Panc1 (cell line): ENCODE measurements at regions not wholly inside any gene's neighbourhood (a gene's known extent, or its start where the extent isn't known, plus 50 kb on each side); places are given as distances from the start of the nearest gene placed in this dataset.

ENCODE experiments used
- ATAC-seq: fragments of 200-7000 bp; cut with Tn5 transposase; 2 replicates; pipeline ENCODE4 v1.9.1; 2020; ENCODE audit warnings: mild to moderate bottlenecking, moderate library complexity
- BruUV-seq: library from RNA; stranded (reverse); fragments of 400-500 nt; replicated peaks from 2 replicates; lab custom pipeline; 2021; lab: Mats Ljungman, UMichigan
- CTCF ChIA-PET: fragments of 300-600 bp; sonication (Branson Sonifier 250); formaldehyde crosslinking; loops from one replicate; lab custom pipeline; 2022; ENCODE audit warnings: antibody characterized with exemption; lab: Charles Lee
- POLR2A ChIA-PET: fragments of 300-600 bp; sonication (Branson Sonifier 250); formaldehyde crosslinking; loops from one replicate; lab custom pipeline; 2022; ENCODE audit warnings: antibody characterized with exemption; lab: Charles Lee
- DNase-seq: peaks from one replicate; pipeline ENCODE4 v3.0.0-alpha.2; 2010; ENCODE audit warnings: low read depth, low spot score
- H3K27ac ChIP-seq: 2 replicates; pipeline ENCODE4 v1.5.1; 2011; ENCODE audit warnings: mild to moderate bottlenecking, low read length, inconsistent platforms
- H3K27me3 ChIP-seq: fragments of 200-500 bp; sonication (Bioruptor generic); 2 replicates; pipeline ENCODE4 v1.6.0; 2014; ENCODE audit warnings: low read length, inconsistent platforms; ENCODE audit not compliant: control insufficient read depth, insufficient read depth
- H3K36me3 ChIP-seq: fragments of 200-500 bp; sonication (Bioruptor generic); 2 replicates; pipeline ENCODE4 v1.5.1; 2014; ENCODE audit warnings: inconsistent platforms, mild to moderate bottlenecking, low read length, moderate library complexity; ENCODE audit not compliant: control insufficient read depth, insufficient read depth
- H3K4me1 ChIP-seq: 2 replicates; pipeline ENCODE4 v1.5.1; 2011; ENCODE audit warnings: inconsistent platforms, mild to moderate bottlenecking, low read length, moderate library complexity; ENCODE audit not compliant: control insufficient read depth, insufficient read depth
- H3K4me3 ChIP-seq, 2 experiments: 2 replicates each; pipeline ENCODE4 v1.5.1; 2011 to 2012; ENCODE audit warnings: low read depth in 2 of 2, low read length in 2 of 2, mild to moderate bottlenecking in 2 of 2, inconsistent platforms in 1 of 2, moderate library complexity in 1 of 2
- H3K9me3 ChIP-seq: fragments of 200-500 bp; sonication (Bioruptor generic); 2 replicates; pipeline ENCODE4 v1.5.1; 2014; ENCODE audit warnings: low read depth, mild to moderate bottlenecking, inconsistent platforms, low read length, moderate library complexity; ENCODE audit not compliant: control insufficient read depth, insufficient read depth
- POLR2AphosphoS5 ChIP-seq: IDR thresholded peaks from 2 replicates; pipeline ENCODE4 v1.6.1; 2012; ENCODE audit warnings: mild to moderate bottlenecking, low read depth, low read length, moderate library complexity
- SIN3A ChIP-seq: IDR thresholded peaks from 2 replicates; pipeline ENCODE4 v1.6.1; 2012; ENCODE audit warnings: low read depth, mild to moderate bottlenecking, low read length, moderate library complexity, borderline replicate concordance; ENCODE audit not compliant: insufficient read depth
- TCF7L2 ChIP-seq: IDR thresholded peaks from 2 replicates; pipeline ENCODE4 v1.6.1; 2011; ENCODE audit warnings: mild to moderate bottlenecking, low read depth, low read length, inconsistent platforms
- in situ Hi-C: cut with HindIII; loops from 2 replicates; pipeline ENCODE4 v1.10.0; 2016; ENCODE audit warnings: low sequenced_read_pairs, low pct_unique_long_range_greater_than_20kb
- intact Hi-C: fragments of 100-400 bp; cut with micrococcal nuclease; formaldehyde crosslinking; loops from one replicate; pipeline ENCODE4 v1.10.0; 2022; ENCODE audit not compliant: unreplicated experiment
- TF ChIP-seq, protein P1 (sequence below), 2 experiments: IDR thresholded peaks; 2 replicates each; pipeline ENCODE4 v1.6.1; 2011 to 2012; ENCODE audit warnings: low read depth in 2 of 2, control low read depth in 1 of 2, low read length in 1 of 2, mild to moderate bottlenecking in 1 of 2, moderate library complexity in 1 of 2; ENCODE audit not compliant: insufficient read depth in 1 of 2
- TF ChIP-seq, protein P2 (sequence below): fragments of 450-650 bp; IDR thresholded peaks from 2 replicates; pipeline ENCODE4 v1.5.1; 2017; ENCODE audit warnings: mild to moderate bottlenecking

DNA sequence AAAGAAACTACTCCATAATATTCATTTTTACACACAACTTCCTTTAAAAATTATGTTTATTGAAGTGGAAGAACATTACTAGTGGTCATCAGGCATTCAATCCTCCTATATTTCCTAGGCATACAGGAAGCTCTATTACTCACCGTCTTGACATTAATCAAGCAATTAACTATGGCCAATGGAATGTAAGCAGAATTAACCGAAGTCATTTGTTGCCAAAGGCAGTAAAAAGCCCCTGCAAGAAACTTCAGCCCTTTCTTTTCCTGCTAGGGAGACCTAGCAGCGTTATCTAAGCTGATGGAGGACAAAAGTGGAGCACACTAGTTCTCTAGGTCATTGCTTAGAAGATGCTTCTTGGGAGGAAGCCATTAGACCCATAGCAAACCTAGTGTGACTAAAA, 399.6 kb downstream of the KCNH5 start:
- Histone ChIP-seq H3K9me3 (no peaks in the 10 kb centered on the region), H3K4me3 (no peak overlapping the region), H3K27me3 (no peaks in the 10 kb centered on the region), H3K36me3 (no peaks in the 10 kb centered on the region), H3K4me1 (no peaks in the 10 kb centered on the region), H3K27ac (no peak overlapping the region)
- POLR2A ChIA-PET = no interaction called here
- in situ Hi-C loops = no loop called here
- no TSS peak for BruUV-seq
- DNase-seq = no peak
- CTCF ChIA-PET = no interaction called here
- no peak for ATAC-seq
- intact Hi-C loops = no loop called here
- TF ChIP-seq, protein P1, sequence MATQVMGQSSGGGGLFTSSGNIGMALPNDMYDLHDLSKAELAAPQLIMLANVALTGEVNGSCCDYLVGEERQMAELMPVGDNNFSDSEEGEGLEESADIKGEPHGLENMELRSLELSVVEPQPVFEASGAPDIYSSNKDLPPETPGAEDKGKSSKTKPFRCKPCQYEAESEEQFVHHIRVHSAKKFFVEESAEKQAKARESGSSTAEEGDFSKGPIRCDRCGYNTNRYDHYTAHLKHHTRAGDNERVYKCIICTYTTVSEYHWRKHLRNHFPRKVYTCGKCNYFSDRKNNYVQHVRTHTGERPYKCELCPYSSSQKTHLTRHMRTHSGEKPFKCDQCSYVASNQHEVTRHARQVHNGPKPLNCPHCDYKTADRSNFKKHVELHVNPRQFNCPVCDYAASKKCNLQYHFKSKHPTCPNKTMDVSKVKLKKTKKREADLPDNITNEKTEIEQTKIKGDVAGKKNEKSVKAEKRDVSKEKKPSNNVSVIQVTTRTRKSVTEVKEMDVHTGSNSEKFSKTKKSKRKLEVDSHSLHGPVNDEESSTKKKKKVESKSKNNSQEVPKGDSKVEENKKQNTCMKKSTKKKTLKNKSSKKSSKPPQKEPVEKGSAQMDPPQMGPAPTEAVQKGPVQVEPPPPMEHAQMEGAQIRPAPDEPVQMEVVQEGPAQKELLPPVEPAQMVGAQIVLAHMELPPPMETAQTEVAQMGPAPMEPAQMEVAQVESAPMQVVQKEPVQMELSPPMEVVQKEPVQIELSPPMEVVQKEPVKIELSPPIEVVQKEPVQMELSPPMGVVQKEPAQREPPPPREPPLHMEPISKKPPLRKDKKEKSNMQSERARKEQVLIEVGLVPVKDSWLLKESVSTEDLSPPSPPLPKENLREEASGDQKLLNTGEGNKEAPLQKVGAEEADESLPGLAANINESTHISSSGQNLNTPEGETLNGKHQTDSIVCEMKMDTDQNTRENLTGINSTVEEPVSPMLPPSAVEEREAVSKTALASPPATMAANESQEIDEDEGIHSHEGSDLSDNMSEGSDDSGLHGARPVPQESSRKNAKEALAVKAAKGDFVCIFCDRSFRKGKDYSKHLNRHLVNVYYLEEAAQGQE (IDR thresholded peaks at IDR 0.05; ENCODE audit: insufficient read depth in 1 of 2, low read depth in 2 of 2, low read length in 1 of 2) = no peak
- no peak for TF ChIP-seq SIN3A
- TF ChIP-seq TCF7L2 = no peak
- no peak for TF ChIP-seq POLR2AphosphoS5
- TF ChIP-seq, protein P2, sequence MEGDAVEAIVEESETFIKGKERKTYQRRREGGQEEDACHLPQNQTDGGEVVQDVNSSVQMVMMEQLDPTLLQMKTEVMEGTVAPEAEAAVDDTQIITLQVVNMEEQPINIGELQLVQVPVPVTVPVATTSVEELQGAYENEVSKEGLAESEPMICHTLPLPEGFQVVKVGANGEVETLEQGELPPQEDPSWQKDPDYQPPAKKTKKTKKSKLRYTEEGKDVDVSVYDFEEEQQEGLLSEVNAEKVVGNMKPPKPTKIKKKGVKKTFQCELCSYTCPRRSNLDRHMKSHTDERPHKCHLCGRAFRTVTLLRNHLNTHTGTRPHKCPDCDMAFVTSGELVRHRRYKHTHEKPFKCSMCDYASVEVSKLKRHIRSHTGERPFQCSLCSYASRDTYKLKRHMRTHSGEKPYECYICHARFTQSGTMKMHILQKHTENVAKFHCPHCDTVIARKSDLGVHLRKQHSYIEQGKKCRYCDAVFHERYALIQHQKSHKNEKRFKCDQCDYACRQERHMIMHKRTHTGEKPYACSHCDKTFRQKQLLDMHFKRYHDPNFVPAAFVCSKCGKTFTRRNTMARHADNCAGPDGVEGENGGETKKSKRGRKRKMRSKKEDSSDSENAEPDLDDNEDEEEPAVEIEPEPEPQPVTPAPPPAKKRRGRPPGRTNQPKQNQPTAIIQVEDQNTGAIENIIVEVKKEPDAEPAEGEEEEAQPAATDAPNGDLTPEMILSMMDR = no peak
